Left lung (tissue), 4 donors: ENCODE measurements at regions not wholly inside any gene's neighbourhood (a gene's known extent, or its start where the extent isn't known, plus 50 kb on each side); places are given as distances from the start of the nearest gene placed in this dataset.

Experiments
- ATAC-seq: fragments of 200-7000 bp; cut with Tn5 transposase; one replicate; pipeline ENCODE4 v1.9.1; 2020; ENCODE audit warnings: moderate library complexity
- DNase-seq, 4 donors: peaks; one replicate each; pipeline ENCODE4 v3.0.0-alpha.2; 2013 to 2020
- H3K27ac ChIP-seq, 2 donors: fragments of 200-600 bp; sonication (generic) in 1 of 2; one replicate each; pipeline versions ENCODE4 v1.5.0 to v1.8.0; 2020 to 2021
- H3K27me3 ChIP-seq, 2 donors: fragments of 200-600 bp; sonication (generic) in 1 of 2; one replicate each; pipeline versions ENCODE4 v1.5.0 to v1.8.0; 2020 to 2021
- H3K36me3 ChIP-seq, 2 donors: fragments of 200-600 bp; sonication (generic) in 1 of 2; one replicate each; pipeline versions ENCODE4 v1.5.0 to v1.8.0; 2020 to 2021
- H3K4me1 ChIP-seq, 2 donors: fragments of 200-600 bp; one replicate each; pipeline ENCODE4 v1.8.0; 2021
- H3K4me3 ChIP-seq, 2 donors: fragments of 200-600 bp; sonication (generic) in 1 of 2; one replicate each; pipeline versions ENCODE4 v1.5.0 to v1.8.0; 2020 to 2021; ENCODE audit warnings: mild to moderate bottlenecking in 1 of 2
- H3K9me3 ChIP-seq, 2 donors: fragments of 200-600 bp; sonication (generic) in 1 of 2; one replicate each; pipeline versions ENCODE4 v1.5.0 to v1.8.0; 2020 to 2021
- CTCF ChIP-seq, 2 donors: fragments of 200-600 bp; sonication (generic) in 1 of 2; IDR thresholded peaks; one replicate each; pipeline versions ENCODE4 v1.5.0 to v1.8.0; 2021; ENCODE audit warnings: antibody characterized with exemption in 2 of 2
- intact Hi-C, 2 donors: fragments of 100-400 bp; cut with DNase I; formaldehyde crosslinking; loops; one replicate each; pipeline versions ENCODE4 v1.11.2 to v1.14.2; 2022
- donor health status: DM: no; HTN: yes; CAD: no.
- donor health status: DM: no; HTN: no; CAD: no.

GRCh38 chr3:159723295-159723694 is 265.3 kb upstream of the IL12A start:
- Histone ChIP-seq H3K27ac (no peak overlapping the region), H3K27me3 (no peaks in the 10 kb centered on the region), H3K4me3 (no peak overlapping the region), H3K4me1 (no peaks in the 10 kb centered on the region), H3K36me3 (no peaks in the 10 kb centered on the region), H3K9me3 (no peaks in the 10 kb centered on the region)
- ATAC-seq (no peak), DNase-seq (no peak)
- TF ChIP-seq CTCF (IDR thresholded peaks at IDR 0.05): no peak
- intact Hi-C loops: no loop called here

- Histone ChIP-seq H3K4me1 (no peaks in the 10 kb centered on the region), H3K4me3 (no peak overlapping the region), H3K9me3 (no peaks in the 10 kb centered on the region), H3K27ac (no peak overlapping the region), H3K36me3 (no peaks in the 10 kb centered on the region), H3K27me3 (no peaks in the 10 kb centered on the region)
- intact Hi-C loops: no loop called here
- TF ChIP-seq CTCF (IDR thresholded peaks at IDR 0.05): no peak
- DNase-seq (no peak), ATAC-seq (no peak)
Measured at GRCh38 chr3:159724627-159725026, 264.0 kb upstream of the IL12A start.

GRCh38 chr3:159726231-159726964 is 262.2 kb upstream of the IL12A start:
- H3K27ac ChIP-seq: no peak overlapping the region
- no peak for TF ChIP-seq CTCF (IDR thresholded peaks at IDR 0.05)
- H3K27me3 ChIP-seq: no peaks in the 10 kb centered on the region
- no peaks in the 10 kb centered on the region for H3K36me3 ChIP-seq
- intact Hi-C loops: no loop called here
- H3K4me1 ChIP-seq: no peaks in the 10 kb centered on the region
- no peaks in the 10 kb centered on the region for H3K9me3 ChIP-seq
- peak in 1 of 4 donors; percentile 72 for DNase-seq
- no peak overlapping the region for H3K4me3 ChIP-seq
- peak; percentile 76 for ATAC-seq

- no peaks in the 10 kb centered on the region for H3K36me3 ChIP-seq
- ATAC-seq: no peak
- H3K9me3 ChIP-seq: no peaks in the 10 kb centered on the region
- intact Hi-C loops: no loop called here
- no peak for TF ChIP-seq CTCF (IDR thresholded peaks at IDR 0.05)
- no peaks in the 10 kb centered on the region for H3K27me3 ChIP-seq
- no peak overlapping the region for H3K4me3 ChIP-seq
- DNase-seq: no peak
- peaks cover 0 to 6% of the 10 kb centered on the region in 2 donors for H3K4me1 ChIP-seq
- H3K27ac ChIP-seq: no peak overlapping the region
Measured at GRCh38 chr3:159727506-159727905, 261.1 kb upstream of the IL12A start.

GRCh38 chr3:159731254-159731653 is 257.4 kb upstream of the IL12A start:
- DNase-seq: no peak
- H3K4me1 ChIP-seq: peaks cover 8 to 12% of the 10 kb centered on the region in 2 donors
- no peak for TF ChIP-seq CTCF (IDR thresholded peaks at IDR 0.05)
- no peaks in the 10 kb centered on the region for H3K36me3 ChIP-seq
- H3K27me3 ChIP-seq: no peaks in the 10 kb centered on the region
- no peak overlapping the region for H3K4me3 ChIP-seq
- H3K27ac ChIP-seq: no peak overlapping the region
- no peak for ATAC-seq
- intact Hi-C loops: no loop called here
- H3K9me3 ChIP-seq: no peaks in the 10 kb centered on the region
